Liver (tissue), 8 donors: ENCODE measurements at regions not wholly inside any gene's neighbourhood (a gene's known extent, or its start where the extent isn't known, plus 50 kb on each side); places are given as distances from the start of the nearest gene placed in this dataset.

Source experiments
- DNase-seq: peaks from one replicate; pipeline ENCODE4 v3.0.0-alpha.2; 2017; ENCODE audit warnings: low spot score
- H3K27ac ChIP-seq, 2 donors: one replicate each; pipeline ENCODE4 v1.7.0; 2013; ENCODE audit warnings: inconsistent platforms in 2 of 2, low read length in 2 of 2, control low read depth in 1 of 2, low read depth in 1 of 2, mild to moderate bottlenecking in 1 of 2
- H3K27me3 ChIP-seq, 4 donors: one replicate each; pipeline versions ENCODE4 v1.6.1 to v1.7.0; 2013; ENCODE audit warnings: low read length in 3 of 4, inconsistent platforms in 1 of 4, mild to moderate bottlenecking in 1 of 4, moderate library complexity in 1 of 4; ENCODE audit not compliant: control insufficient read depth in 4 of 4, insufficient read depth in 4 of 4
- H3K36me3 ChIP-seq, 4 donors: one replicate each; pipeline versions ENCODE4 v1.6.1 to v1.7.0; 2013; ENCODE audit warnings: low read length in 3 of 4, mild to moderate bottlenecking in 3 of 4, low read depth in 1 of 4, moderate library complexity in 1 of 4; ENCODE audit not compliant: control insufficient read depth in 4 of 4, insufficient read depth in 3 of 4
- H3K4me1 ChIP-seq, 4 donors: one replicate each; pipeline versions ENCODE4 v1.6.1 to v1.7.0; 2013; ENCODE audit warnings: low read length in 3 of 4, mild to moderate bottlenecking in 3 of 4, moderate library complexity in 1 of 4; ENCODE audit not compliant: control insufficient read depth in 4 of 4, insufficient read depth in 4 of 4
- H3K4me3 ChIP-seq, 3 donors: one replicate each; pipeline versions ENCODE4 v1.6.1 to v1.7.0; 2013; ENCODE audit warnings: low read length in 3 of 3, control low read depth in 1 of 3, low read depth in 1 of 3, mild to moderate bottlenecking in 1 of 3
- H3K9ac ChIP-seq, 2 donors: one replicate each; pipeline ENCODE4 v1.7.0; 2013; ENCODE audit warnings: low read length in 2 of 2, mild to moderate bottlenecking in 2 of 2, moderate library complexity in 2 of 2, control low read depth in 1 of 2, low read depth in 1 of 2
- H3K9me3 ChIP-seq, 4 donors: one replicate each; pipeline versions ENCODE4 v1.6.1 to v1.7.0; 2013; ENCODE audit warnings: low read length in 3 of 4; ENCODE audit not compliant: control insufficient read depth in 4 of 4
- ATF3 ChIP-seq: IDR thresholded peaks from 2 replicates; pipeline ENCODE4 v1.6.1; 2016; ENCODE audit warnings: antibody characterized with exemption
- CTCF ChIP-seq: fragments of 150-350 bp; IDR thresholded peaks from 2 replicates; pipeline ENCODE4 v1.5.1; 2017; ENCODE audit warnings: improper control_type of control experiment, low read depth, low read length; ENCODE audit not compliant: missing input control
- FOXA2 ChIP-seq: IDR thresholded peaks from 2 replicates; pipeline ENCODE4 v1.6.1; 2016; ENCODE audit warnings: antibody characterized with exemption
- GABPA ChIP-seq, 2 donors: IDR thresholded peaks in 1 of 2; conservative IDR thresholded peaks in 1 of 2; 2 replicates each; pipeline ENCODE4 v1.6.1; 2016; ENCODE audit warnings: antibody characterized with exemption in 2 of 2, mild to moderate bottlenecking in 1 of 2, moderate library complexity in 1 of 2
- HNF4G ChIP-seq: IDR thresholded peaks from 2 replicates; pipeline ENCODE4 v1.6.1; 2016; ENCODE audit warnings: antibody characterized with exemption
- JUND ChIP-seq, 2 donors: IDR thresholded peaks; 2 replicates each; pipeline ENCODE4 v1.6.1; 2016; ENCODE audit warnings: antibody characterized with exemption in 2 of 2
- MAX ChIP-seq: IDR thresholded peaks from 2 replicates; pipeline ENCODE4 v1.6.1; 2016; ENCODE audit warnings: antibody characterized with exemption
- NR2F2 ChIP-seq: IDR thresholded peaks from 2 replicates; pipeline ENCODE4 v1.6.1; 2016; ENCODE audit warnings: antibody characterized with exemption
- RAD21 ChIP-seq, 2 donors: IDR thresholded peaks; 2 replicates each; pipeline ENCODE4 v1.6.1; 2016; ENCODE audit warnings: antibody characterized with exemption in 2 of 2, mild to moderate bottlenecking in 2 of 2
- REST ChIP-seq: IDR thresholded peaks from 2 replicates; pipeline ENCODE4 v1.6.1; 2016; ENCODE audit warnings: antibody characterized with exemption, mild to moderate bottlenecking
- SP1 ChIP-seq: IDR thresholded peaks from 2 replicates; pipeline ENCODE4 v1.6.1; 2018; ENCODE audit warnings: antibody characterized with exemption, mild to moderate bottlenecking
- TAF1 ChIP-seq: conservative IDR thresholded peaks from 2 replicates; pipeline ENCODE4 v1.6.1; 2016; ENCODE audit warnings: antibody characterized with exemption, mild to moderate bottlenecking
- YY1 ChIP-seq: IDR thresholded peaks from 2 replicates; pipeline ENCODE4 v1.6.1; 2016; ENCODE audit warnings: antibody characterized with exemption, mild to moderate bottlenecking
- ZBTB33 ChIP-seq: IDR thresholded peaks from 2 replicates; pipeline ENCODE4 v1.6.1; 2016; ENCODE audit warnings: antibody characterized with exemption
- WGBS: extraction: QIAGEN DNeasy Blood & Tissue Kit; methylation state at CpG from one replicate; pipeline ENCODE4 v1.1.7; 2013; 5-methylcytosine and 5-hydroxymethylcytosine counted together
- donor health status: healthy.
- donor health status: healthy.
- donor health status: healthy.
- donor health status: healthy.
- donor health status: healthy.

- DNase-seq: no peak
- Histone ChIP-seq H3K9me3 (no peaks in the 10 kb centered on the region), H3K9ac (no peak overlapping the region), H3K27ac (no peak overlapping the region), H3K36me3 (no peaks in the 10 kb centered on the region), H3K4me1 (peaks cover 0 to 9% (median 8%) of the 10 kb centered on the region in 4 donors), H3K27me3 (no peaks in the 10 kb centered on the region), H3K4me3 (no peak overlapping the region)
- 85% methylated on average over 13 of the region's 13 CpGs for WGBS
- TF ChIP-seq JUND (IDR thresholded peaks at IDR 0.05) (no peak), TAF1 (no peak), ZBTB33 (no peak), ATF3 (no peak)
Observed at GRCh38 chr2:64312622-64313397, 141.2 kb upstream of the LGALSL start.

GRCh38 chr2:64313398-64313723 lies 140.6 kb upstream of the LGALSL start:
- H3K4me1 ChIP-seq: peaks cover 0 to 9% (median 8%) of the 10 kb centered on the region in 4 donors
- 78% methylated on average over 3 of the region's 3 CpGs for whole genome bisulfite sequencing
- H3K27ac ChIP-seq: no peak overlapping the region
- H3K9ac ChIP-seq: no peak overlapping the region
- H3K9me3 ChIP-seq: no peaks in the 10 kb centered on the region
- no peak for DNase-seq
- H3K27me3 ChIP-seq: no peaks in the 10 kb centered on the region
- H3K36me3 ChIP-seq: no peaks in the 10 kb centered on the region
- no peak for TF ChIP-seq NR2F2
- TF ChIP-seq RAD21 (IDR thresholded peaks at IDR 0.05): no peak
- no peak for TF ChIP-seq GABPA (IDR thresholded peaks at IDR 0.05 in 1 of 2, conservative IDR thresholded peaks at IDR 0.05 in 1 of 2)
- no peak for TF ChIP-seq JUND (IDR thresholded peaks at IDR 0.05)
- TF ChIP-seq TAF1: no peak
- no peak for TF ChIP-seq ATF3
- no peak for TF ChIP-seq ZBTB33
- no peak for TF ChIP-seq HNF4G
- no peak for TF ChIP-seq MAX
- TF ChIP-seq FOXA2: no peak
- TF ChIP-seq CTCF: no peak
- TF ChIP-seq REST: no peak
- no peak for TF ChIP-seq SP1
- no peak for TF ChIP-seq YY1
- no peak overlapping the region for H3K4me3 ChIP-seq
